NCI-H460 (cell line): ENCODE measurements at regions not wholly inside any gene's neighbourhood (a gene's known extent, or its start where the extent isn't known, plus 50 kb on each side); places are given as distances from the start of the nearest gene placed in this dataset.

Experiments
- DNase-seq: peaks from one replicate; pipeline ENCODE4 v3.0.0-alpha.2; 2016; ENCODE audit warnings: low read depth; ENCODE audit errors: extremely low read depth

- no peak for DNase-seq
These were observed 120.2 kb downstream of the WT1 start for GRCh38 chr11:32315121-32315520.

GRCh38 chr11:32316232-32316631 lies 119.1 kb downstream of the WT1 start:
- DNase-seq = no peak

- no peak for DNase-seq
These were observed 118.3 kb downstream of the WT1 start for GRCh38 chr11:32316858-32317642.

- DNase-seq = no peak
These were observed 117.7 kb downstream of the WT1 start for GRCh38 chr11:32317643-32318042.

GRCh38 chr11:32318071-32319055 lies 117.0 kb downstream of the WT1 start:
- DNase-seq = no peak

GRCh38 chr11:32323814-32324130 lies 111.6 kb downstream of the WT1 start:
- DNase-seq = no peak

GRCh38 chr11:32325187-32325586 lies 110.2 kb downstream of the WT1 start:
- DNase-seq = no peak

GRCh38 chr11:32325725-32326124 lies 109.6 kb downstream of the WT1 start:
- DNase-seq = no peak

GRCh38 chr11:32326522-32326921 lies 108.8 kb downstream of the WT1 start:
- DNase-seq = no peak

- DNase-seq = no peak
These were observed 106.9 kb downstream of the WT1 start for GRCh38 chr11:32328392-32328791.

GRCh38 chr11:32331098-32331497 lies 104.2 kb downstream of the WT1 start:
- no peak for DNase-seq

- no peak for DNase-seq
These were observed 103.5 kb downstream of the WT1 start for GRCh38 chr11:32331792-32332191.

GRCh38 chr11:32332990-32333319 lies 102.4 kb downstream of the WT1 start:
- DNase-seq = no peak

- DNase-seq = peak; percentile 21
These were observed 101.9 kb downstream of the WT1 start for GRCh38 chr11:32333320-32333991.

GRCh38 chr11:32334822-32335221 lies 100.5 kb downstream of the WT1 start:
- DNase-seq = peak; percentile 23
